WTC11 (cell line): ENCODE measurements at regions not wholly inside any gene's neighbourhood (a gene's known extent, or its start where the extent isn't known, plus 50 kb on each side); places are given as distances from the start of the nearest gene placed in this dataset.

ENCODE experiments used
- ATAC-seq: fragments of 200-7000 bp; cut with Tn5 transposase; 2 replicates; pipeline ENCODE4 v1.10.0; 2021; ENCODE audit warnings: mild to moderate bottlenecking, moderate library complexity
- CTCF ChIA-PET: fragments of 300-600 bp; sonication (Branson Sonifier 250); formaldehyde crosslinking; loops from one replicate; lab custom pipeline; 2021; ENCODE audit warnings: antibody characterized with exemption; lab: Charles Lee
- POLR2A ChIA-PET: fragments of 350-600 bp; sonication (Branson Sonifier 250); formaldehyde crosslinking; loops from one replicate; lab custom pipeline; 2021; ENCODE audit warnings: antibody characterized with exemption; lab: Charles Lee
- DNase-seq: peaks from one replicate; pipeline ENCODE4 v3.0.0; 2021; ENCODE audit warnings: low spot score
- H3K27ac Mint-ChIP-seq: 2 replicates; pipeline ENCODE4 v1.8.0; 2021; ENCODE audit warnings: mixed read lengths
- H3K27me3 Mint-ChIP-seq: 2 replicates; pipeline ENCODE4 v1.8.0; 2021; ENCODE audit warnings: low read depth, mild to moderate bottlenecking, moderate library complexity, mixed read lengths
- H3K36me3 Mint-ChIP-seq: 2 replicates; pipeline ENCODE4 v1.8.0; 2021; ENCODE audit warnings: mixed read lengths
- H3K4me1 Mint-ChIP-seq: 2 replicates; pipeline ENCODE4 v1.8.0; 2022; ENCODE audit warnings: mixed read lengths
- H3K4me3 Mint-ChIP-seq: 2 replicates; pipeline ENCODE4 v1.8.0; 2021; ENCODE audit warnings: mild to moderate bottlenecking, moderate library complexity, mixed read lengths
- H3K9me3 Mint-ChIP-seq: 2 replicates; pipeline ENCODE4 v1.8.0; 2021; ENCODE audit warnings: mixed read lengths
- FOXJ3 ChIP-seq: sonication (generic); formaldehyde crosslinking; IDR thresholded peaks from 2 replicates; pipeline ENCODE4 v1.9.0; 2021; ENCODE audit warnings: missing genetic modification reagents, mild to moderate bottlenecking, borderline replicate concordance
- IRF2 ChIP-seq: sonication (generic); formaldehyde crosslinking; IDR thresholded peaks from 2 replicates; pipeline ENCODE4 v1.8.0; 2022; ENCODE audit warnings: low read depth, missing genetic modification reagents, borderline replicate concordance
- NFE2L1 ChIP-seq: sonication (generic); formaldehyde crosslinking; IDR thresholded peaks from 2 replicates; pipeline ENCODE4 v1.8.1; 2023; ENCODE audit warnings: missing genetic modification reagents
- TCF7 ChIP-seq: sonication (generic); formaldehyde crosslinking; IDR thresholded peaks from 2 replicates; pipeline ENCODE4 v1.8.0; 2022; ENCODE audit warnings: mild to moderate bottlenecking, low read depth, missing genetic modification reagents, moderate library complexity
- TEAD4 ChIP-seq: sonication (generic); formaldehyde crosslinking; IDR thresholded peaks from 2 replicates; pipeline ENCODE4 v1.8.0; 2022; ENCODE audit warnings: mild to moderate bottlenecking, missing genetic modification reagents
- ZBTB21 ChIP-seq: sonication (generic); formaldehyde crosslinking; IDR thresholded peaks from 2 replicates; pipeline ENCODE4 v1.8.1; 2023; ENCODE audit warnings: mild to moderate bottlenecking, missing genetic modification reagents, borderline replicate concordance
- ZNF138 ChIP-seq: sonication (generic); formaldehyde crosslinking; conservative IDR thresholded peaks from 2 replicates; pipeline ENCODE4 v1.8.1; 2022; ENCODE audit warnings: mild to moderate bottlenecking, moderate library complexity, missing genetic modification reagents
- ZNF263 ChIP-seq: sonication (generic); formaldehyde crosslinking; IDR thresholded peaks from 2 replicates; pipeline ENCODE4 v1.8.1; 2022; ENCODE audit warnings: low read depth, mild to moderate bottlenecking, moderate library complexity, missing genetic modification reagents
- ZNF317 ChIP-seq: sonication (generic); formaldehyde crosslinking; IDR thresholded peaks from 2 replicates; pipeline ENCODE4 v1.8.1; 2023; ENCODE audit warnings: low read depth, mild to moderate bottlenecking, moderate library complexity, missing genetic modification reagents, borderline replicate concordance
- ZNF396 ChIP-seq: fragments of 250-450 bp; sonication (Bioruptor Pico); IDR thresholded peaks from 2 replicates; pipeline ENCODE4 v1.8.0; 2021; ENCODE audit warnings: mild to moderate bottlenecking, moderate library complexity, borderline replicate concordance
- TF ChIP-seq, protein P1 (sequence below): sonication (generic); formaldehyde crosslinking; IDR thresholded peaks from 2 replicates; pipeline ENCODE4 v1.8.0; 2022; ENCODE audit warnings: missing genetic modification reagents
- TF ChIP-seq, protein P2 (sequence below): fragments of 250-450 bp; sonication (Bioruptor Pico); IDR thresholded peaks from 2 replicates; pipeline ENCODE4 v1.9.0; 2021; ENCODE audit warnings: moderate library complexity, mild to moderate bottlenecking, inconsistent platforms, borderline replicate concordance
- TF ChIP-seq, protein P3 (sequence below): sonication (generic); formaldehyde crosslinking; IDR thresholded peaks from 2 replicates; pipeline ENCODE4 v1.8.1; 2023; ENCODE audit warnings: mild to moderate bottlenecking, missing genetic modification reagents, moderate library complexity
- TF ChIP-seq, protein P4 (sequence below): sonication (generic); formaldehyde crosslinking; IDR thresholded peaks from 2 replicates; pipeline ENCODE4 v1.8.1; 2022; ENCODE audit warnings: mild to moderate bottlenecking, missing genetic modification reagents, moderate library complexity, borderline replicate concordance

DNA sequence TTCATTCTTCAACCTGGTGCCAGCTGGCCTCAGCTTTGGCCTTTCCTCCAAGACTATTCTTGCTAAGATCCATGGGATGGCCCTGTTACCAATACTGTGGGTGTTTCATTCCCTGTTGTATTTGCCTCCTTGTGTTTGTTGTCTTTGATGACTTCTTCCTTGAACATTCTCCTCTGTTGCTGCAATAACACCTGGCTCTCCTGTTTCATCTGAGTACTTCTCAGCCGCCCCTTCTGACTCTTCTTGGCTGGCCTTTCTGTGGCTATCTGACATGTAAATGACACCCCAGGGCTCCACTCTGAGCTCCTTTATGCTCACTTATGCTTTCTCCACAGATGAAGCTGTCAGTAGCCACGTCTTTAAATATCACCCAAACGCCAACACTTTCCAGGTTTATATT lies 302.7 kb upstream of the CHRNA7 start:
- H3K4me3 Mint-ChIP-seq = no peak overlapping the region
- no peaks in the 10 kb centered on the region for H3K27me3 Mint-ChIP-seq
- ChIA-PET POLR2A (no interaction called here), CTCF (no interaction called here)
- peaks cover 12% of the 10 kb centered on the region for H3K4me1 Mint-ChIP-seq
- no peaks in the 10 kb centered on the region for H3K36me3 Mint-ChIP-seq
- no peaks in the 10 kb centered on the region for H3K9me3 Mint-ChIP-seq
- TF ChIP-seq ZNF263 = no peak
- TF ChIP-seq TEAD4 (CRISPR knock-in tag) = no peak
- TF ChIP-seq, protein P1, sequence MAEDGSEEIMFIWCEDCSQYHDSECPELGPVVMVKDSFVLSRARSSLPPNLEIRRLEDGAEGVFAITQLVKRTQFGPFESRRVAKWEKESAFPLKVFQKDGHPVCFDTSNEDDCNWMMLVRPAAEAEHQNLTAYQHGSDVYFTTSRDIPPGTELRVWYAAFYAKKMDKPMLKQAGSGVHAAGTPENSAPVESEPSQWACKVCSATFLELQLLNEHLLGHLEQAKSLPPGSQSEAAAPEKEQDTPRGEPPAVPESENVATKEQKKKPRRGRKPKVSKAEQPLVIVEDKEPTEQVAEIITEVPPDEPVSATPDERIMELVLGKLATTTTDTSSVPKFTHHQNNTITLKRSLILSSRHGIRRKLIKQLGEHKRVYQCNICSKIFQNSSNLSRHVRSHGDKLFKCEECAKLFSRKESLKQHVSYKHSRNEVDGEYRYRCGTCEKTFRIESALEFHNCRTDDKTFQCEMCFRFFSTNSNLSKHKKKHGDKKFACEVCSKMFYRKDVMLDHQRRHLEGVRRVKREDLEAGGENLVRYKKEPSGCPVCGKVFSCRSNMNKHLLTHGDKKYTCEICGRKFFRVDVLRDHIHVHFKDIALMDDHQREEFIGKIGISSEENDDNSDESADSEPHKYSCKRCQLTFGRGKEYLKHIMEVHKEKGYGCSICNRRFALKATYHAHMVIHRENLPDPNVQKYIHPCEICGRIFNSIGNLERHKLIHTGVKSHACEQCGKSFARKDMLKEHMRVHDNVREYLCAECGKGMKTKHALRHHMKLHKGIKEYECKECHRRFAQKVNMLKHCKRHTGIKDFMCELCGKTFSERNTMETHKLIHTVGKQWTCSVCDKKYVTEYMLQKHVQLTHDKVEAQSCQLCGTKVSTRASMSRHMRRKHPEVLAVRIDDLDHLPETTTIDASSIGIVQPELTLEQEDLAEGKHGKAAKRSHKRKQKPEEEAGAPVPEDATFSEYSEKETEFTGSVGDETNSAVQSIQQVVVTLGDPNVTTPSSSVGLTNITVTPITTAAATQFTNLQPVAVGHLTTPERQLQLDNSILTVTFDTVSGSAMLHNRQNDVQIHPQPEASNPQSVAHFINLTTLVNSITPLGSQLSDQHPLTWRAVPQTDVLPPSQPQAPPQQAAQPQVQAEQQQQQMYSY = no peak
- TF ChIP-seq, protein P2, sequence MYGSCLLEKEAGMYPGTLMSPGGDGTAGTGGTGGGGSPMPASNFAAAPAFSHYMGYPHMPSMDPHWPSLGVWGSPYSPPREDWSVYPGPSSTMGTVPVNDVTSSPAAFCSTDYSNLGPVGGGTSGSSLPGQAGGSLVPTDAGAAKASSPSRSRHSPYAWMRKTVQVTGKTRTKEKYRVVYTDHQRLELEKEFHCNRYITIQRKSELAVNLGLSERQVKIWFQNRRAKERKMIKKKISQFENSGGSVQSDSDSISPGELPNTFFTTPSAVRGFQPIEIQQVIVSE (CRISPR knock-in tag) = no peak
- TF ChIP-seq ZNF396 (CRISPR knock-in tag) = no peak
- TF ChIP-seq, protein P3, sequence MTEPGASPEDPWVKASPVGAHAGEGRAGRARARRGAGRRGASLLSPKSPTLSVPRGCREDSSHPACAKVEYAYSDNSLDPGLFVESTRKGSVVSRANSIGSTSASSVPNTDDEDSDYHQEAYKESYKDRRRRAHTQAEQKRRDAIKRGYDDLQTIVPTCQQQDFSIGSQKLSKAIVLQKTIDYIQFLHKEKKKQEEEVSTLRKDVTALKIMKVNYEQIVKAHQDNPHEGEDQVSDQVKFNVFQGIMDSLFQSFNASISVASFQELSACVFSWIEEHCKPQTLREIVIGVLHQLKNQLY (CRISPR knock-in tag) = no peak
- no peak for ATAC-seq
- no peak for DNase-seq
- no peak overlapping the region for H3K27ac Mint-ChIP-seq

DNA sequence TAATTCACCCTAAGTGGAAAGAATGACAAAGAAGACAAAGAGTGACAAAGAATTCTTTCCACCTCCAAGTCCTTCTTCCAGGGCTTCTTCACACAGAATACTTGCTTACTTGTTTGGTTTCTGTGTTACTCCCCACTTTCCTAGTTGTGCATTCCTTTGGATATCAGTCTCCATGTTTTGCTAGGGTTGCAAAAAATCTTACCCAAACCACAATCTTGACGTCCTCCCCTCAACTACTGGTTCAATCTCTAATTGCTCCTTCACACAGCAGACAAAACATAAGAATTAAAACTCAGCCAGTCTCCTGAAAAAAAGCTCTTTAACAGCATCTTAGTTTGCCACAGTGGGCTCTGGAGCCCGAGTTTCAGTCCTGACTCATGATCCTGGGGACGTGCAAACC lies 297.6 kb upstream of the CHRNA7 start:
- CTCF ChIA-PET = no interaction called here
- Mint-ChIP-seq H3K4me1 (peaks cover 7% of the 10 kb centered on the region), H3K9me3 (peaks cover 7% of the 10 kb centered on the region; the same call in 1 of the 2 replicates), H3K36me3 (no peaks in the 10 kb centered on the region), H3K27me3 (no peaks in the 10 kb centered on the region), H3K27ac (no peak overlapping the region), H3K4me3 (no peak overlapping the region)
- DNase-seq = no peak
- TF ChIP-seq ZNF138 (CRISPR knock-in tag) (no peak), TCF7 (CRISPR knock-in tag) (no peak), IRF2 (CRISPR knock-in tag) (no peak)
- ATAC-seq = no peak
- POLR2A ChIA-PET = no interaction called here

DNA sequence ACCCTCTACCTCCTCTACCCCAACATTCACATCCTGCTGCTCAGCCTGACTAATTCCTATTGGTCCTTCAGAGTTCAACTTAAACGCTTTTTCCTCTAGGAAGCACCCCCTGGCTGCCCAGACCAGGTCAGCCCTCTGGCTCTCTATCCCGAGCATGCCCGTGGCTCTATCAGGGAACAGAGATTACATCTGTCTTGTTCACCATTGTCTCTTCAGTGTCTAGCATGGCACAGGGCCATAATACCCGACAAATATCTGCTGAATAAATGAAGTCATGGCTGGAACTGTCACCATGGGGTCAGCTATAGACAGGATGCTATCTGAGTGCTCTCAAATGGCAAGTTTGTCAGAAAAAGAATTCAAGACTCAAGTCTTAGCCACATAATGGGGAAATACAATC lies 296.9 kb upstream of the CHRNA7 start:
- Mint-ChIP-seq H3K9me3 (peaks cover 7% of the 10 kb centered on the region; the same call in 1 of the 2 replicates), H3K4me3 (no peak overlapping the region), H3K4me1 (peaks cover under 1% of the 10 kb centered on the region), H3K27me3 (no peaks in the 10 kb centered on the region), H3K36me3 (no peaks in the 10 kb centered on the region), H3K27ac (no peak overlapping the region)
- no peak for TF ChIP-seq ZNF317 (CRISPR knock-in tag)
- no peak for TF ChIP-seq NFE2L1
- no peak for TF ChIP-seq ZBTB21 (CRISPR knock-in tag)
- no peak for TF ChIP-seq ZNF138 (CRISPR knock-in tag)
- no peak for TF ChIP-seq ZNF396 (CRISPR knock-in tag)
- TF ChIP-seq FOXJ3 (CRISPR knock-in tag) = no peak
- TF ChIP-seq, protein P4, sequence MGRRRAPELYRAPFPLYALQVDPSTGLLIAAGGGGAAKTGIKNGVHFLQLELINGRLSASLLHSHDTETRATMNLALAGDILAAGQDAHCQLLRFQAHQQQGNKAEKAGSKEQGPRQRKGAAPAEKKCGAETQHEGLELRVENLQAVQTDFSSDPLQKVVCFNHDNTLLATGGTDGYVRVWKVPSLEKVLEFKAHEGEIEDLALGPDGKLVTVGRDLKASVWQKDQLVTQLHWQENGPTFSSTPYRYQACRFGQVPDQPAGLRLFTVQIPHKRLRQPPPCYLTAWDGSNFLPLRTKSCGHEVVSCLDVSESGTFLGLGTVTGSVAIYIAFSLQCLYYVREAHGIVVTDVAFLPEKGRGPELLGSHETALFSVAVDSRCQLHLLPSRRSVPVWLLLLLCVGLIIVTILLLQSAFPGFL (CRISPR knock-in tag) = no peak
- DNase-seq (no peak), ATAC-seq (no peak)
- ChIA-PET POLR2A (no interaction called here), CTCF (no interaction called here)
